NCI-H2227 (cell line): ENCODE measurements at regions not wholly inside any gene's neighbourhood (a gene's known extent, or its start where the extent isn't known, plus 50 kb on each side); places are given as distances from the start of the nearest gene placed in this dataset.
"Not testable (repeated sequence)": the region's sequence is repeated elsewhere in the genome, so short reads cannot be mapped to it uniquely, and the experiment has no call there.

Experiments used
- DNase-seq: peaks from one replicate; lab custom pipeline; 2025; ENCODE audit not compliant: unreplicated experiment; lab: John Stamatoyannopoulos, UW

DNA sequence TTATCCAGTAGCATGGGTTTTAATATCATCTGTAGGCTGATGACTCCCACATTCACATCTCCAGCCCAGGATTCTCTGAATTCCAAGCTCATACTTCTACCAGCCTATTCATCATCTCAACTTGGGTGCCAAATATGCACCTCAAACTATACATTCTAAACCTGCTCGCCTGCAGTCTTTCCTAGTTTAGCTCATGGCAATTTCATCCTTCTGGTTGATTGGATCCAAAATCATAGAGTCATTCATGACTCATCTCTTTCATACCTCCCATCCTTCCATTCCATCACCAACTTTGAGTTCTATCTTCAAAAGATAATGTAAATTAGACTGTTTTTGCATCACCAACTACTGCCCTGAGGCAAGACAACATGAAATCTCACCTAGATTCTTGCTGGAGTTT is 99.7 kb upstream of the EGLN3 start:
- no peak for DNase-seq

DNA sequence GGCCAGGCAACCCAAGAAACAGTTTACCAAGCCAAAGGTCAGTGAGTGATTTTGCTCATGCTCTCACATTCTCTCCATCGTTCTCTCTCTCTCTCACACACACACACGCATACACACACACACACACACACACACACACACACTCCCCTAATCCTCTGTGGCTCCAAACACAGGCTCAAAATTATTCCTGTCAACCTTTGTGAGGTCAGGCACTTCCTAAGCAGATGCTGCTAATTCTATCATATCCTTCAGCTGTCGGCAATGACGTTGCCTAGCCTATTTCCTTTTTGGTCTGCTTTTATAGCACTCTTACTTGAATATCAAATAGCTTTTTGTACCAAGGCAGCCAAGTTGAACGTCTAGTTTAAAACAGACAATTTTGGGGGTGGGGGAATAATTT is 98.9 kb upstream of the EGLN3 start:
- no peak for DNase-seq

DNA sequence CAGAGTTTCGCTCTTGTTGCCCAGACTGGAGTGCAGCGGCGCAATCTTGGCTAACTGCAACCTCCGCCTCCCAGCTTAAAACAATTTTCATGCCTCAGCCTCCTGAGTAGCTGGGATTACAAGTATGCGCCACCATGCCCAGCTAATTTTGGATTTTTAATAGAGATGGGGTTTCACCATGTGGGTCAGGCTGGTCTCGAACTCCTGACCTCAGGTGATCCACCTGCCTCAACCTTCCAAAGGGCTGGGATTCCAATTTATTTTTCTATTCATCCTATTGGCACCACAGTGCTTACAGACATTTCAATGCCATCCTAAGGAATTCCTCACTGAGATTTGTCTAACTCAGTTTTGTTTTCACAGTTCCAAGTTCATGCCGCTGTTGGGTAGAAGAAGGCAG is 98.3 kb upstream of the EGLN3 start:
- not testable (repeated sequence) for DNase-seq

DNA sequence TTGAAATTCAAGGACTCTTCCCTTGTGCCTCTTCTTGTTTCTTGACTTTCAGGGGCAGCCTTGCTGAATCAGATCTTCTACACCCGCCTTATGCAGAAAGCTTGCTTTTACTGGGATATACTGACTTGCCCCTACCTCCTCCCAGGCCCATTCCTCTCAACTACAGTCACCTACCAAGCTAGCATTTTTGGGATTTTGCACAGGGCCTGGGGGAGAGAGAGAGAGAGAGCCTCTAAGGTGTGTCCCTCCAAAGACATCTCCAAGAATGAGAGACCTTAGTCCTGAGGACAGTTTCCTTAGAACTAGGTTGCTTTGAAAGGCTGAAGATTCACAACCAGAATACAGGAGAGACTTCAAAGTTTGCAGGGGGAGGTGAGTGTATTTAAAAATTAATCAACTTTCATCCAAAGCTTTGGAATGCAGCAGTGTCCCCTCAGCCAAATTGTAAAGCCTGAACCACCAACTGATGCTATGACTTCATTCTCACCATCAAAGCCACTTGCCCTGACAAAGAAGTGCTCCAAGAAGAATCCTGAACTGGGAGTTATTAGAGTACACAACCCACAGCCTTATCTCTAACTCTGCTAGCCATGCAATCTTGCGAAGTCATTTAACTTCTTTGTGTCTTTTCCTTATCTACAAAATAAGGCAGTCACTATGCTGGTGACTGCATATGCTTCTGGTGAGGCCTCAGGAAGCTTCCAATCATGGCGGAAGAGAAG is 96.1 kb upstream of the EGLN3 start:
- no peak for DNase-seq

DNA sequence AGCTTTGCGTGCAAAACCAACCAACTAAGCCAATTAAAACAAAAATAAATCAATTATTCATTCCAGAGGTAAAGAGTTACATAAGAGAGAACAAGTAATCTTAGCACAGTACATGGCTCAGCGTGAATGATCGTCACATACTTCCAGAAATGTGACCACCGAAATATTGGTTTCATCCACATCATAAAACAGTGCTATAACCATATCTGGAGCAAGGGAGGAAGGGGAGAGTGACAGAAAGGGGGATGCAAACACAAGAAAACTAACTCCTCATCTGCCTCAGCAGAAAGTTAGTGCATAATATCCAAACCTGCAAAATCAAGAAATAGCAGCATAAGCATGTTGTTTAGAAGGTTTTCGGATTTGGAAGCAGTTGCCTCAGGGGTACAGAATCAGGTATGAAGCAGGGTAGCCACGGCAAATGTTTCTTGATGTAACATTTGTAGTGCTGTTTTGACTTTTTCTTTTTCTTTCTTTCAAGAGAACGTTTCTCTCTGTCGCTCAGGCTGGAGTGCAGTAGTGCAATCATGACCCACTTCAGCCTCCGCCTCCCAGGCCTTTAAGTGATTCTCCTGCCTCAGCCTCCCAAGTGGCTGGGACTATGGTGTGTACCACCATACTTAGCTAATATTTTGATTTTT is 93.9 kb upstream of the EGLN3 start:
- no peak for DNase-seq

DNA sequence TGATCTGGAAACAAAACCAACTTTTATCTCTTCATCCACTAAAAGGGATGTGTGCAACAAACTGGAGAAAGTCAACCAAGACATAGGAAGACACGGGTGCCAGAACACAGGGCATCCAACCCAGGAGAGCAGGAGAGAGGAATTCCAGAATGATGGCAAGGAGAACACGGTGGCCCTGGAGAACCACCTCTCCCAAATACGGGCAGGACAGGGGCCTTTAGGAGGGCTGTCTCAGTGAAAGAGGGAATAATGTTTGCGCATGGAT is 93.4 kb upstream of the EGLN3 start:
- no peak for DNase-seq

DNA sequence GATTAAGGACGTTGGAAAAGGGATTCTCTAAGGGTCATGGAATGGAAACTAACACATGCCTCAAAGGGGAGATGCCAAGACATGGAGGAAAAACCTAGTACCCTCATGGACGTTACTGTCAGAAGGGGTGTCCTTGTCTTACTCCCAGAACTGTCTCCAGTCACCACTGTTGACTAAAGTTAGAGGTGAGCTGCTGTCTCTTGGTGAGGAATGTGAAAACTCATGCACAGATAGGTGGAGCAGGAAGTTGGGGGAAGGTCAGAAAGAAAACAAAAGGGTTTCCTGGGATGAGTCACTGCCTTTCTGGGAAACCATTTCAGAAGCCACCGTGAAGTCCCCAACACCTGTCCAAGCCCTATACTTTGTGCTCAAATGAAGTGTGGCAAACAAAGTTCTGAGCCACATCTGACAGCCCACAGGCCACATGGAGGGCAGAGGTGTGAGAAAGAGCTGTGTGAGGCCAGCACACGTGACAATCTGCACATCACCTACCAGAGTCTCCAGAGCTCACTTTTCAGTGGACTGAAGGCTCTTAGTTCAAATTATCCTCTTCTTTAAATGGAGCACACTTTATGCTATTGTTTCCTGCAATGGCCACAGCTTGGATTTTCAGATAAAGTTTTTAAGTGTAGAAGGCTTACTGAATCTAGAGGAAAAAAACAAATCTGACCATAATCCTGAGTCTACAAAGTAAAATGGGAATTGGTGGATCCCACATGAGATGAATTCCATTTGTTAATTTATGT is 92.9 kb upstream of the EGLN3 start:
- DNase-seq = no peak

DNA sequence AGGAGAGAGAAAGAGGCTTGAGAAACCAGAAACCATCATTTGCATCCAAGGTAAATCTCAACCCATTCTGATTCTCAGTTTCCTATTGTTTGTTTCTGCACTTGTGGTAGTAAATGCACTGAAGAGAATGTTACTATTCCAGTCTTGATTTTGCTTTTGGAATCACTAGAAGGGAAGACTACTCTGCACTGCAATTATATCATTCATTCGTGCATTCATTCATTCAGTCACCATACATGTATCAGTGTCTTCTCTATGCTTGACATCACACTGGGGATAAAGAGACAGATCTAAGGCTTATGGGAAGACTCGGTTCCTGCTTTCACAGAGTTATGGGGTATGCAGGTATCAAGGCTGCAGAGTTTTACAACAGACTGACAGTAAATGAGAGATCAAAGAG is 90.3 kb upstream of the EGLN3 start:
- DNase-seq = no peak

DNA sequence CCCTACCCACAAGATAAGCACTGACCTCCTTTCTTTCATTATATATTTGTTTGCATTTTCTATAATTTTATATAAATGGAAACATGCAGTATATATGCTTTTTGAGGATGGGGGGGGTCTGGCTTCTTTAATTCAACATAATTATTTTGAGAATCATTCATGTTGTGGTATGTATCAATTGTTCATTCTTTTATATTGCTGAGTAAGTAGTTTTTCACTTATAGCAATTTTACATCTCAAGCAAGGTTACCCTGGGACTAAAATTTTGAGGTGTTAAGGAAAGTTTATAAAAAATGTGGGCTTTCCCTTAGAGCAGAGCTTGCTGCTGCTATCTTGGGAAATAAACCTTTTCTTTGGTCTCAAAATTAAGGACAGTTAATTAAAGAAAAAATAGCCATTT is 89.9 kb upstream of the EGLN3 start:
- DNase-seq = no peak

DNA sequence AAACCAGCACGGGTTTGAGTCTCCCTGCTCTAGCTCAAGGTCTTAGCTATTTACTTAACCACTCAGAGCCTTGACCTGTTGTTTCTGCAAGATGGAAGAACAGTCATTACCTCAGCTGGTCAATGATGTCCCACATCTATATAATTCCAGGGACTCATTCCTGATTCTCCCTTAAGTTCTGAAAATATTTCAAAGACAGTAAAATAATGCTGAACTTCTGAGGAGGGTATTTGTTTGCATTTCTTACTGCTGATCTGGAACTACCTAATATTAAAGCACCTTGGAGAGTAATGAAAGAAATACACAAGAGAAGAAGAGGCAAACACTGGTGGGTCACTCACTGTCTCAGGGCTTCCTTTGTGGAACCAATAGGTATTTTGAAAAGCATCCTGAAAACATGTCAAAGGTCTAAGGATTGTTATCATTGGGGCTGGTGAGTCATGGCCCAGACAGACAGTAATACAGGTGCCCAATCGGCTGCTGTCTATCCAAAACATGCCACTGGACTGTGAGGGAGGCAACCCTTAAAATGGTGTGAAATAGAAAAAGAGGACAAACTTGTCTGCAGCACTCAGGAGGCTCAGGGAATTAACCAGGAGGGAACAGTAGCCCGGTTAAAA is 88.7 kb upstream of the EGLN3 start:
- no peak for DNase-seq

DNA sequence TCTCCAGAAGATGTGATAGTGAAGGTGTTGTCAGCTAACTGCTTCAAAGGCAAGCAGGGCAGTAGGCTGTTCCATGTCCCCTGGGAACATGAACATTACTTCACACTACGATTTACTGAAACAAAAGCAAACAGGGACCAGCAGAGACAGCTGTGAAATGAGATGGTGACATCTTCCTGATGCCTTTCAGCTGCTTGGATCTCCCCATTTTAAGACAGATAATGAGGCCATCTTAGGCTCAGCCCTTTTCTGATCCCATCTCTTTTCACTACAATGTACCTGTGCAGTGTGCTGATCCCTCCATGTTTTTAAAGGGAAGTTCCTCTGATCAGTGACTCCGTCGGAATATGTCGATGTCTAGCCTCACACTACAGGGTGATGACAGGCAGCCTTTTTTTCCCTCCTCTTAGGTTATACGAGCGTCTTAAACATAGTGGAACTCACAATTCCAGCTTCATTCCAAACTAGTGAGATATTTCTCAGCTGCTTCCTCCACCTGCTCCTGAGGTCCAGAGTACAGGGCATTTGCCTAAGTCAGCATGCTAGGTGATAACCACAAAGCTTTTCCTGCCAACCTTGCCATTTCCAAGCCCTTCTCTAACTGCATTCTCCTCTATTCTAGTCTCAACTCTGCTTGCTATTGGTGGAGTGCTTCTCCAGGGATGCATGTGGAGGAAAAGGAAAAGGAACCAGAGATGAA is 87.6 kb upstream of the EGLN3 start:
- no peak for DNase-seq

DNA sequence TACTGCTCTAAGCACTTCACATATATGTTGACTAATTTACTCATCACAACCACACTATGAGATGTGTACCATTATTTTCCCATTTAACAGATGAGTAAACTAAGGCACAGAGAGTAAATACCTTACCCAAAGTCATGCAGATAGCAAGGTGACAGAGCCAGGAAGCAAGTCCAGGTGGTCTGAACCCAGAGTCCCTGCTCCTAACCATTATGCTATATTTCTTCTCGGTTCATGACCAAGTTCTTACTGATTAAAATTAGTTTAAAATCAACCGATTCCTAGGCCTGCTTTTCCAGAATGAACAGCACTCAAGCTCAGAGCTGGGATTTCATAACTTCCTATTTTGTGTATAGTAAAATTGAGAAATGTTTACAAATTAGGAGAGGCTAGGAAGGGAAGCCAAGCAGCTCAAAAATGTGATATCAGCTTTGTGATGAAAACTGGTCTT is 85.5 kb upstream of the EGLN3 start:
- no peak for DNase-seq

DNA sequence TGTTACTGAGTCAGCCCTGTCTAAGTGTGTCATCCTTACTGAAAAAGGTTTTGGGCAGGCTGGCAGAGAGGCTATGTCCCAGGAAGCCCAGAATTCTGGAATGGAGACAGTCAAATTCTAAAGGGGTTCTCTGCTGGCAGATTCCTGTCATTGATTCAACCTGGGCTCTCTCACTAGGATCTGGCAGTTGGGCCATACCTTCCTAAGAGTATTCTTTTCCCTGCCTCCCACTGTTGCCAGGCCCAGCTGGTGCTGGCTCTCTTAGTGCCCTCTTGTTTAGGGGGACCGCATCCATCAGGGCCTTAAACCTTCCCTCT is 85.0 kb upstream of the EGLN3 start:
- no peak for DNase-seq

DNA sequence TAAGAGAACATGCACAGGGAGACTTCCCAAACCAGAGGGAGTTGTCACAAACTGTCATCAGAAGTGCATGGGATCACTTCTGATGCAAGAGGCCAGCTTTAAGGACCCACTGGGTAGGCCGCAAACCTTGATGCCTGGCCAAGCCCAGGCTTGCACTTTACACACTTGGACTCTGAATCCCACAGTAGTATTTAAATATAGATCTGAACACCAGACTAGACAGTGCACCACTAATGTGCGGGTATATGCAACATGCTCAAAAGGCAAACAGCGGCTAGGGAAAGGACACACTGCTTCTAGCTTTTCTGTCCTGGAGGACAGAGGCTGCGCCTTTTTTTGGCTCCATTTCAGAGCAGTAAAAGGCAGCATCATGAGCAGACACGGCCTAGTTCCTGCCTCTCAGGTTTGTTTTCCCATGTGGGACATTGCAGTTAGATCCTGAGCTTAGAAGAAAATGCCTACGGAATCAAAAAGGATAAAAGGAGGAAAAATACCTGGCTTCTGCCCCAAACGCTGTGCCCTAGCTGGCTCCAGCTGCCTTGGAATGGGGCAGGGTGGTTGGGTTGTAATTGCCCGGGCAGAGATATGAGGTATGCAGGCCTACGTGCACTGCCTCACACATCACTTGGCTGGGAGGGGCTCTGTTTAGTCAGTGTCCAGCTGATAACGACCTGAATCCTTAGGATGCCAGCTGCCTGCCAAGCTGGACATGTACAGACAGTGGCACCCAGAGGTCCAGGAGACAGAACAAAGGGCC is 84.5 kb upstream of the EGLN3 start:
- DNase-seq = no peak

DNA sequence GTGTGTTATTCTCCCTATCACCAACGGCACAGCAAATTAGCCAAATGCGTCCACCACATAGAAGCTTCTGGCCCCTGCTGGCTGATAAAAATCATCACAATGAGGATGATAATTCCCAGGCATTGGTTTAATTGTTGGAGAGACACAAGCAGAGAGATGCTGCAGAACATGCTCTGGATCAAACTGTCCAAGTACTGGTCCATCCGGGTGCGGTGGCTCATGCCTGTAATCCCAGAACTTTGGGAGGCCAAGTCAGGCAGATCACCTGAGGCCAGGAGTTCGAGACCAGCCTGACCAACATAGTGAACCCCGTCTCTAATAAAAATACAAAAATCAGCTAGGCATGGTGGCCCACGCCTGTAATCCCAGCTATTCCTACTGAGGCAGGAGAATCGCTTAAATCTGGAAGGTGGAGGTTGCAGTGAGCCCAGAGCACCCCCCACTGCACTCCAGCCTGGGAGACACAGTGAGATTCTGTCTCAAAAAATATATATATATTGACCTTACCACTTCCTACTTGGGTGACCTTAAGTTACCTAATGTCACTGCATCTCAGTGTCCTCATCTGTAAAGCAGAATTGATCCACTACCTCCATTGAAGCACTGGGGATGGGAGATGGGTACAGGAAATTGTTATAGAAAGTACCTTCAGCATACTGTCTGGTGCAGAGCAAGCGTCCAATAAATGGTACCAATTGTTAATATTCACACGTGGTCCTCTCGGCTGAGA is 83.7 kb upstream of the EGLN3 start:
- DNase-seq = no peak

DNA sequence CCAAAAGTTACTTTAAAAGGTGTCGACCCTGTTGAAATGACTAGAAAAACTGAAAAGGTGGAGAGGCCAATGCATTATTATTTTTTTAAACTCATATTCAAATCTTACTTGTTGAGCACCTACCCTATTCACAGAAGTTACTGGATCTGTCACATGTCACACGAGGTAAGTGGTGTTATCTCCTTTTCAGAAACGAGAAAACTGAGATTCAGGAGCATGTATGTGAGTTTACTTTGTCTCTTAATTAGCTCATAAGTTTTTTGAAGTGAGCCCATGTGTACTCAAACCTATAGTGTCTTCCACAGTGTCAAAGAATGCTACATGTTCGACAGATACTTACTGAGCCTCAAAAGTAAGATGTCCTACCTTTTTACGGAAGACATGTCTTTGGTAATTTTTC is 81.8 kb upstream of the EGLN3 start:
- no peak for DNase-seq

DNA sequence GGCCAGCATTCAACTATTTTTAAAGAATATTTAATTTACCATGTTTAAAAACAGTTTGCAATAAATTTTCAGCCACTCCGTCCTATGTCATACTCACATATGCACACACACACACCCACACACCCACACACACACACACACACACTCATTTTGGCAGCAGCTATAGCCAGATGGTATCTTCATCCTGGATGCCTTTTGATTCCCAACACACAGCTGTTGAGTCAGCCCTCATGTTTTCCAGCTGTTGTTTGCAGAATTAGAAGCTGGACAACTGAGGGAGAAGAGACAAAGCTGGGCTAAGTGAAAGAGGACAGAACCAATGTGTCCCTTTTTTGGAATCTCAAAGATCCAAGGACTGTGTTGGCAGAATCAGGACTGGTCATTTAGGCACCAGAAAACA is 80.0 kb upstream of the EGLN3 start:
- no peak for DNase-seq

DNA sequence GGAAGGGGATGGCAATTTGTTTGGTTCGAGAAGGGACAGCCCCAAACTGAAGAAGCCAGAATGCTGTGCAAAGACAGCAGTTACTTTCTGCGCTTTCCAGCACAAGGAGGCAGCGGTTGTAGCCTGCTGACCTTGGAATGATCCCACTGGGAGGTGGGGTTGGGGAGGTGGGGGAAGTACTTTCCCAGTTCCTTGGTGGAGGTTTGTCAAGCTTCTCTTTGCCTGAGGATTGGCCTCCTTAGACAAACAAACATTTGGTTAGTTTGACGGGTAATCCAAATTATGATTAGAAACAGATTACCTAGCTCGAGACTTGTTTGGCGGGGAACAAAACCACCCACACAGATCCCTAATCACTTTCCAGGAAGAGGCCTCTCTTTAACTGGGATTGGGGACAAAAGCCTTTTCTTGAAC is 79.1 kb upstream of the EGLN3 start:
- DNase-seq = no peak

DNA sequence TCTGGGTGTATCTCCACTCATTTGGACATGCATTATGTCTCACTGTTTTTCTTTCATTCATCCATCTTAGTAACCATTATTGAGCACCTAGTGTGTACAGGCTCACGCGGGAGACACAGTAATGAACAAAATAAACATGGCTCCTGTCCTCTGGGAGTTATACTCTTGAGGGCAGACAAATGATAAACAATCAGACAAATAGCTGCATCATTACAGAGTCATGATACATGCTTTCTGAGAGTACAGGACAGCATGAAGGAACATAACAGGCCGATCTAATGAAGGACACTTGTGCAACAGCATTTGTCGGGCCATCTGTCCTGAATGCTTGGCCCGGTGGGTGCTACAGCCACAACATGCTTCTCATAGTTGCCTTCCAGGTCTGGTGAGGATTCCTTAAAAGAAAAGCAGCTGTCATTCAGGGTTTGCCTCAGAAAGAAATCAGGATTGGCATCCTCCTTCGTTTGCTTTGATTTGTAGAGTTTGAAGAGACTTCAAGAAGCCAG is 77.2 kb upstream of the EGLN3 start:
- DNase-seq = no peak
